HepG2 (cell line): ENCODE measurements at regions not wholly inside any gene's neighbourhood (a gene's known extent, or its start where the extent isn't known, plus 50 kb on each side); places are given as distances from the start of the nearest gene placed in this dataset.
A peak's percentile ranks its signal among the peaks of the same experiment; 100 is the strongest.

Experiments
- ARID3A ChIP-seq: IDR thresholded peaks from 2 replicates; pipeline ENCODE4 v1.6.1; 2012; ENCODE audit warnings: low read depth, low read length, improper control_type of control experiment
- FOXA3 ChIP-seq: IDR thresholded peaks from 2 replicates; pipeline ENCODE4 v1.6.1; 2016; ENCODE audit warnings: missing genetic modification reagents, missing compliant biosample characterization
- KAT8 ChIP-seq: IDR thresholded peaks from 2 replicates; pipeline ENCODE4 v1.6.1; 2016; ENCODE audit warnings: missing genetic modification reagents, missing compliant biosample characterization
- RAD21 ChIP-seq: fragments of 450-650 bp; formaldehyde crosslinking; IDR thresholded peaks from 2 replicates; pipeline ENCODE4 v1.5.0; 2020; ENCODE audit warnings: mild to moderate bottlenecking
- SALL2 ChIP-seq: sonication (generic); formaldehyde crosslinking; IDR thresholded peaks from 2 replicates; pipeline ENCODE4 v1.8.1; 2023; ENCODE audit warnings: mild to moderate bottlenecking, missing genetic modification reagents, inconsistent platforms
- SOX13 ChIP-seq, 3 experiments: fragments of 450-650 bp in 1 of 3; sonication (generic) in 1 of 3; formaldehyde crosslinking in 1 of 3; IDR thresholded peaks in 2 of 3; conservative IDR thresholded peaks in 1 of 3; 2 replicates each; pipeline versions ENCODE4 v1.5.0 to v1.6.1; 2016 to 2020; ENCODE audit warnings: antibody characterized with exemption in 1 of 3, mild to moderate bottlenecking in 1 of 3, missing compliant biosample characterization in 1 of 3, missing genetic modification reagents in 1 of 3, moderate library complexity in 1 of 3
- ZNF253 ChIP-seq: sonication (generic); formaldehyde crosslinking; IDR thresholded peaks from 2 replicates; pipeline ENCODE4 v1.8.0; 2022; ENCODE audit warnings: mild to moderate bottlenecking, missing genetic modification reagents, borderline replicate concordance
- ZNF335 ChIP-seq: sonication (generic); formaldehyde crosslinking; IDR thresholded peaks from 2 replicates; pipeline ENCODE4 v1.4.0; 2020; ENCODE audit warnings: missing genetic modification reagents
- TF ChIP-seq, protein P1 (sequence below), 2 experiments: sonication (generic) in 1 of 2; formaldehyde crosslinking in 1 of 2; IDR thresholded peaks; 2 replicates each; pipeline versions ENCODE4 v1.5.1 to v1.6.1; 2011 to 2020; ENCODE audit warnings: borderline replicate concordance in 1 of 2, low read depth in 1 of 2, low read length in 1 of 2, mild to moderate bottlenecking in 1 of 2, missing genetic modification reagents in 1 of 2, moderate library complexity in 1 of 2
- TF ChIP-seq, protein P2 (sequence below): sonication (generic); formaldehyde crosslinking; IDR thresholded peaks from one replicate; pipeline ENCODE4 v1.5.1; 2020; ENCODE audit warnings: mild to moderate bottlenecking, missing genetic modification reagents; ENCODE audit errors: not compliant biosample characterization

DNA sequence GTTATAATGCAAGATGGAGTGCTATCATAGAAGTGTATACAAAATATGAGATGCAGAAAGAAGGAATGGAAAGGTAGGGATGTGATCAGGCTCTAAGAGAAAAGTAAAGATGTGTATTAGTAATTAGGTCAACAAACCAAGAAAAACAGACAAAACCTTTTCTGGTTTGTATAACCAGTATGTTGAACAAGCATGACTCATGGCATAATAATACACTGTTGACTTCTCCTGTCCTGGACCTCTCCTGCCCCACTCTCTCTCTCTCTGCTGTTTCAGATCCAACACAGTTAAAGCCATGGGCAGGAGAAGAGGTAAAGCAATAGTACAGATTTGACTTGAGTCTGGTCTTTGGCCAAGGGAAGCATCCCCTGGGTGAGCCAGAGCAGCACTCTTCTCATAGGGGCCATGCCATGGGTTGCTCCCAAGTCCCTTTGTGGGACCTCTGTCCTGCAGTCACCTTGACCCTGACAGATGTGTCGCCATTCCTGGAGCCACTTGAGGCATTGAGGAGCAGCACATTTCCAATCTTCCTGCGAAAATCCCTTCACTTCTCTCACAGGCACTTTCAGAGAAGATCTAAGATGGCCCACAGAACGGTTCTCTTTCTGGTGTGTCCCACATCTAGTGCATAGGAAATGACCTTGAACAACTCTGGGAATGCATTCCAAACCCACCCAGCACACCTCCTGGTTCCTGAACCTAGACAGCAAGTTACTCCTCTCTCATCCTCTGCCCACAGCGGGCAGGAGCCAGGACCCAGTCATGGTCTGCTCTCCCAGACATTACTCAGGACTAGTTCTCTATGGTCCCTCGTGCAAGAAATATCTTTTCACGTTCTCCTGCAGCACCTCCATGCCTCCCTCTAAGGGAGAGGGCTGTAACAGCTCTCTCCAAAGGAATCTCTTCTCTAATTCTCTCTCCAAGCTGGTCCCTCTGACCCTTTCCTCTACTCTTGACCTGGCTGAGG, 58.2 kb upstream of the PRSS23 start (continued):
- no peak for TF ChIP-seq ARID3A
- no peak for TF ChIP-seq RAD21 (CRISPR knock-in tag)
- no peak for TF ChIP-seq ZNF253 (CRISPR knock-in tag)
- TF ChIP-seq, protein P1, sequence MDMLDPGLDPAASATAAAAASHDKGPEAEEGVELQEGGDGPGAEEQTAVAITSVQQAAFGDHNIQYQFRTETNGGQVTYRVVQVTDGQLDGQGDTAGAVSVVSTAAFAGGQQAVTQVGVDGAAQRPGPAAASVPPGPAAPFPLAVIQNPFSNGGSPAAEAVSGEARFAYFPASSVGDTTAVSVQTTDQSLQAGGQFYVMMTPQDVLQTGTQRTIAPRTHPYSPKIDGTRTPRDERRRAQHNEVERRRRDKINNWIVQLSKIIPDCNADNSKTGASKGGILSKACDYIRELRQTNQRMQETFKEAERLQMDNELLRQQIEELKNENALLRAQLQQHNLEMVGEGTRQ (IDR thresholded peaks at IDR 0.05; ENCODE audit: low read depth, low read length), result no peak
- TF ChIP-seq, protein P1 (CRISPR knock-in tag; IDR thresholded peaks at IDR 0.05; ENCODE audit: borderline replicate concordance), result no peak
- TF ChIP-seq, protein P2, sequence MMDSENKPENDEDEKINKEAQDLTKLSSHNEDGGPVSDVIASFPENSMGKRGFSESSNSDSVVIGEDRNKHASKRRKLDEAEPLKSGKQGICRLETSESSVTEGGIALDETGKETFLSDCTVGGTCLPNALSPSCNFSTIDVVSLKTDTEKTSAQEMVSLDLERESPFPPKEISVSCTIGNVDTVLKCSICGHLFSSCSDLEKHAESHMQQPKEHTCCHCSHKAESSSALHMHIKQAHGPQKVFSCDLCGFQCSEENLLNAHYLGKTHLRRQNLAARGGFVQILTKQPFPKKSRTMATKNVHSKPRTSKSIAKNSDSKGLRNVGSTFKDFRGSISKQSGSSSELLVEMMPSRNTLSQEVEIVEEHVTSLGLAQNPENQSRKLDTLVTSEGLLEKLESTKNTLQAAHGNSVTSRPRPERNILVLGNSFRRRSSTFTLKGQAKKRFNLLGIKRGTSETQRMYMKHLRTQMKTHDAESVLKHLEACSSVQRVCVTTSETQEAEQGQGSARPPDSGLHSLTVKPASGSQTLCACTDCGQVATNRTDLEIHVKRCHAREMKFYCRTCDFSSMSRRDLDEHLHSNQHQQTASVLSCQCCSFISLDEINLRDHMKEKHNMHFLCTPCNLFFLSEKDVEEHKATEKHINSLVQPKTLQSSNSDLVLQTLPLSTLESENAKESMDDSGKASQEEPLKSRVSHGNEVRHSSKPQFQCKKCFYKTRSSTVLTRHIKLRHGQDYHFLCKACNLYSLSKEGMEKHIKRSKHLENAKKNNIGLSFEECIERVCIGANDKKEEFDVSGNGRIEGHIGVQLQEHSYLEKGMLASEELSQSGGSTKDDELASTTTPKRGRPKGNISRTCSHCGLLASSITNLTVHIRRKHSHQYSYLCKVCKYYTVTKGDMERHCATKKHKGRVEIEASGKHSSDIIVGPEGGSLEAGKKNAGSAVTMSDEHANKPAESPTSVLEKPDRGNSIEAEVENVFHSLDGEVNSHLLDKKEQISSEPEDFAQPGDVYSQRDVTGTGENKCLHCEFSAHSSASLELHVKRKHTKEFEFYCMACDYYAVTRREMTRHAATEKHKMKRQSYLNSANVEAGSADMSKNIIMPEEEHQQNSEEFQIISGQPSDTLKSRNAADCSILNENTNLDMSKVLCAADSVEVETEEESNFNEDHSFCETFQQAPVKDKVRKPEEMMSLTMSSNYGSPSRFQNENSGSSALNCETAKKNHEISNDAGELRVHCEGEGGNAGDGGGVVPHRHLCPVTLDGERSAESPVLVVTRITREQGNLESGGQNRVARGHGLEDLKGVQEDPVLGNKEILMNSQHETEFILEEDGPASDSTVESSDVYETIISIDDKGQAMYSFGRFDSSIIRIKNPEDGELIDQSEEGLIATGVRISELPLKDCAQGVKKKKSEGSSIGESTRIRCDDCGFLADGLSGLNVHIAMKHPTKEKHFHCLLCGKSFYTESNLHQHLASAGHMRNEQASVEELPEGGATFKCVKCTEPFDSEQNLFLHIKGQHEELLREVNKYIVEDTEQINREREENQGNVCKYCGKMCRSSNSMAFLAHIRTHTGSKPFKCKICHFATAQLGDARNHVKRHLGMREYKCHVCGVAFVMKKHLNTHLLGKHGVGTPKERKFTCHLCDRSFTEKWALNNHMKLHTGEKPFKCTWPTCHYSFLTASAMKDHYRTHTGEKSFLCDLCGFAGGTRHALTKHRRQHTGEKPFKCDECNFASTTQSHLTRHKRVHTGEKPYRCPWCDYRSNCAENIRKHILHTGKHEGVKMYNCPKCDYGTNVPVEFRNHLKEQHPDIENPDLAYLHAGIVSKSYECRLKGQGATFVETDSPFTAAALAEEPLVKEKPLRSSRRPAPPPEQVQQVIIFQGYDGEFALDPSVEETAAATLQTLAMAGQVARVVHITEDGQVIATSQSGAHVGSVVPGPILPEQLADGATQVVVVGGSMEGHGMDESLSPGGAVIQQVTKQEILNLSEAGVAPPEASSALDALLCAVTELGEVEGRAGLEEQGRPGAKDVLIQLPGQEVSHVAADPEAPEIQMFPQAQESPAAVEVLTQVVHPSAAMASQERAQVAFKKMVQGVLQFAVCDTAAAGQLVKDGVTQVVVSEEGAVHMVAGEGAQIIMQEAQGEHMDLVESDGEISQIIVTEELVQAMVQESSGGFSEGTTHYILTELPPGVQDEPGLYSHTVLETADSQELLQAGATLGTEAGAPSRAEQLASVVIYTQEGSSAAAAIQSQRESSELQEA (CRISPR knock-in tag), result no peak
- TF ChIP-seq SALL2 (CRISPR knock-in tag), result no peak
- no peak for TF ChIP-seq KAT8 (CRISPR knock-in tag)
- TF ChIP-seq ZNF335 (CRISPR knock-in tag), result no peak
- no peak for TF ChIP-seq SOX13 (IDR thresholded peaks at IDR 0.05)
- peak in 1 of 2 experiments; percentile 33; a peak in 2 of 4 replicates for TF ChIP-seq SOX13 (CRISPR knock-in tag; conservative IDR thresholded peaks at IDR 0.05 in 1 of 2, IDR thresholded peaks at IDR 0.05 in 1 of 2)
- TF ChIP-seq FOXA3 (CRISPR knock-in tag), result peak; percentile 79
